ENCODE measurements at regions not wholly inside any gene's neighbourhood (a gene's known extent, or its start where the extent isn't known, plus 50 kb on each side); places are given as distances from the start of the nearest gene placed in this dataset.

GRCh38 chr3:153629148-153629547 lies 467.1 kb downstream of the RAP2B start:
- TF ChIP-seq CTCF (IDR thresholded peaks at IDR 0.05): no peak
- H3K4me1 ChIP-seq: no peaks in the 10 kb centered on the region
- H3K9ac ChIP-seq (ENCODE audit: low read depth in 2 of 2, low read length in 2 of 2): no peak overlapping the region
- H3K27ac ChIP-seq: no peak overlapping the region
- H3K27me3 ChIP-seq: no peaks in the 10 kb centered on the region
- H3K4me3 ChIP-seq: no peak overlapping the region
- no peak for DNase-seq
- no peaks in the 10 kb centered on the region for H3K36me3 ChIP-seq
- intact Hi-C loops (cut with DNase I): no loop called here
- H3K9me3 ChIP-seq: no peaks in the 10 kb centered on the region

GRCh38 chr3:153631102-153631501 lies 469.1 kb downstream of the RAP2B start:
- Histone ChIP-seq H3K27ac (no peak overlapping the region), H3K4me1 (no peaks in the 10 kb centered on the region), H3K27me3 (no peaks in the 10 kb centered on the region), H3K9ac (ENCODE audit: low read depth in 2 of 2, low read length in 2 of 2) (no peak overlapping the region), H3K4me3 (no peak overlapping the region), H3K36me3 (no peaks in the 10 kb centered on the region), H3K9me3 (no peaks in the 10 kb centered on the region)
- DNase-seq: no peak
- intact Hi-C loops (cut with DNase I): no loop called here
- TF ChIP-seq CTCF (IDR thresholded peaks at IDR 0.05): no peak

- Histone ChIP-seq H3K27me3 (no peaks in the 10 kb centered on the region), H3K9me3 (no peaks in the 10 kb centered on the region), H3K9ac (ENCODE audit: low read depth in 2 of 2, low read length in 2 of 2) (no peak overlapping the region), H3K4me1 (no peaks in the 10 kb centered on the region), H3K4me3 (no peak overlapping the region), H3K27ac (no peak overlapping the region), H3K36me3 (no peaks in the 10 kb centered on the region)
- intact Hi-C loops (cut with DNase I): no loop called here
- DNase-seq: no peak
- no peak for TF ChIP-seq CTCF (IDR thresholded peaks at IDR 0.05)
Measured at GRCh38 chr3:153631664-153632063, 469.6 kb downstream of the RAP2B start.

GRCh38 chr3:153633407-153633806 lies 471.4 kb downstream of the RAP2B start:
- Histone ChIP-seq H3K27me3 (no peaks in the 10 kb centered on the region), H3K9me3 (no peaks in the 10 kb centered on the region), H3K4me3 (no peak overlapping the region), H3K4me1 (no peaks in the 10 kb centered on the region), H3K9ac (ENCODE audit: low read depth in 2 of 2, low read length in 2 of 2) (no peak overlapping the region), H3K36me3 (no peaks in the 10 kb centered on the region), H3K27ac (no peak overlapping the region)
- DNase-seq: no peak
- intact Hi-C loops (cut with DNase I): no loop called here
- no peak for TF ChIP-seq CTCF (IDR thresholded peaks at IDR 0.05)

- Histone ChIP-seq H3K4me3 (no peak overlapping the region), H3K4me1 (no peaks in the 10 kb centered on the region), H3K27ac (no peak overlapping the region), H3K9me3 (no peaks in the 10 kb centered on the region), H3K36me3 (no peaks in the 10 kb centered on the region), H3K27me3 (no peaks in the 10 kb centered on the region), H3K9ac (ENCODE audit: low read depth in 2 of 2, low read length in 2 of 2) (no peak overlapping the region)
- intact Hi-C loops (cut with DNase I): no loop called here
- DNase-seq: no peak
- no peak for TF ChIP-seq CTCF (IDR thresholded peaks at IDR 0.05)
Measured at GRCh38 chr3:153634683-153635082, 472.7 kb downstream of the RAP2B start.

- Histone ChIP-seq H3K9me3 (no peaks in the 10 kb centered on the region), H3K4me3 (no peak overlapping the region), H3K27ac (no peak overlapping the region), H3K4me1 (no peaks in the 10 kb centered on the region), H3K9ac (ENCODE audit: low read depth in 2 of 2, low read length in 2 of 2) (no peak overlapping the region), H3K27me3 (no peaks in the 10 kb centered on the region), H3K36me3 (no peaks in the 10 kb centered on the region)
- TF ChIP-seq CTCF (IDR thresholded peaks at IDR 0.05): no peak
- no peak for DNase-seq
- intact Hi-C loops (cut with DNase I): no loop called here
Measured at GRCh38 chr3:153639631-153640030, 477.6 kb downstream of the RAP2B start.

Data from colonic mucosa (tissue), 4 donors.